Fibroblast of lung (primary cell): ENCODE measurements at regions not wholly inside any gene's neighbourhood (a gene's known extent, or its start where the extent isn't known, plus 50 kb on each side); places are given as distances from the start of the nearest gene placed in this dataset.

Experiments
- CTCF ChIP-seq, 2 donors: IDR thresholded peaks in 1 of 2; conservative IDR thresholded peaks in 1 of 2; 1 replicate in 1 of 2; 2 replicates in 1 of 2; pipeline ENCODE4 v1.5.1; 2011 to 2012; ENCODE audit warnings: low read length in 2 of 2, control low read depth in 1 of 2, inconsistent platforms in 1 of 2, low read depth in 1 of 2, mild to moderate bottlenecking in 1 of 2
- EZH2 ChIP-seq: IDR thresholded peaks from 2 replicates; pipeline ENCODE4 v1.5.1; 2012; ENCODE audit warnings: low read length, control low read depth, mild to moderate bottlenecking; ENCODE audit errors: missing control alignments

GRCh38 chr5:68134033-68134668 is 81.4 kb upstream of the PIK3R1 start:
- no peak for TF ChIP-seq CTCF (conservative IDR thresholded peaks at IDR 0.05 in 1 of 2, IDR thresholded peaks at IDR 0.05 in 1 of 2; ENCODE audit: low read depth in 1 of 2, low read length in 2 of 2)
- TF ChIP-seq EZH2, result no peak
